Endothelial cell of umbilical vein (primary cell): ENCODE measurements at regions not wholly inside any gene's neighbourhood (a gene's known extent, or its start where the extent isn't known, plus 50 kb on each side); places are given as distances from the start of the nearest gene placed in this dataset.

Source experiments
- BruUV-seq: library from RNA; stranded (reverse); fragments of 400-500 nt; replicated peaks from 2 replicates; lab custom pipeline; 2021; lab: Mats Ljungman, UMichigan
- CTCF ChIA-PET: fragments of 300-600, 350-600 bp; sonication (Branson Sonifier 250); formaldehyde crosslinking; loops from one replicate; lab custom pipeline; 2021; ENCODE audit warnings: antibody characterized with exemption, inconsistent platforms; lab: Charles Lee
- POLR2A ChIA-PET: fragments of 300-600, 350-600 bp; sonication (Branson Sonifier 250); formaldehyde crosslinking; loops from one replicate; lab custom pipeline; 2021; ENCODE audit warnings: antibody characterized with exemption, inconsistent platforms; lab: Charles Lee
- DNase-seq: peaks from one replicate; pipeline ENCODE4 v3.0.0-alpha.2; 2011; ENCODE audit warnings: low read depth, low spot score
- FAIRE-seq: peaks from 2 replicates; lab custom pipeline; 2011; peaks lifted over from hg19 to GRCh38; lab: Jason Lieb, UNC
- H2AFZ ChIP-seq: 2 replicates; pipeline ENCODE4 v1.6.0; 2012; ENCODE audit warnings: low read depth, low read length, control low read depth, inconsistent platforms
- H3K27ac ChIP-seq: 2 replicates; pipeline ENCODE4 v1.5.1; 2011; ENCODE audit warnings: low read depth, mild to moderate bottlenecking, control low read depth, low read length, moderate library complexity; ENCODE audit not compliant: insufficient read depth
- H3K27me3 ChIP-seq, 2 experiments: 2 replicates each; pipeline versions ENCODE4 v1.6.0 to v1.6.1; 2011; ENCODE audit warnings: low read length in 2 of 2, mixed read lengths in 1 of 2; ENCODE audit not compliant: control insufficient read depth in 2 of 2, insufficient read depth in 2 of 2
- H3K36me3 ChIP-seq, 2 experiments: 2 replicates in 1 of 2; 3 replicates in 1 of 2; pipeline ENCODE4 v1.5.1; 2011; ENCODE audit warnings: low read length in 2 of 2, mild to moderate bottlenecking in 1 of 2, moderate library complexity in 1 of 2; ENCODE audit not compliant: control insufficient read depth in 2 of 2, insufficient read depth in 2 of 2; ENCODE audit errors: extremely low read depth in 1 of 2
- H3K4me1 ChIP-seq: 3 replicates; pipeline ENCODE4 v1.5.1; 2011; ENCODE audit warnings: mild to moderate bottlenecking, low read length; ENCODE audit not compliant: control insufficient read depth, insufficient read depth; ENCODE audit errors: extremely low read depth
- H3K4me2 ChIP-seq: 2 replicates; pipeline ENCODE4 v1.6.1; 2011; ENCODE audit warnings: low read length, control low read depth, mixed read lengths; ENCODE audit not compliant: insufficient read depth
- H3K4me3 ChIP-seq, 3 experiments: fragments of 200-600 bp in 1 of 3; sonication (generic), shearing (Covaris generic) in 1 of 3; replicated peaks in 1 of 3; 2 replicates each; pipeline ENCODE4 v1.5.1; 2011 to 2016; ENCODE audit warnings: control low read depth in 3 of 3, low read length in 3 of 3, mild to moderate bottlenecking in 2 of 3, inconsistent platforms in 1 of 3, low read depth in 1 of 3, moderate library complexity in 1 of 3; ENCODE audit not compliant: insufficient read depth in 1 of 3
- H3K79me2 ChIP-seq: 2 replicates; pipeline ENCODE4 v1.6.0; 2012; ENCODE audit warnings: low read length, inconsistent platforms; ENCODE audit not compliant: control insufficient read depth, insufficient read depth
- H3K9ac ChIP-seq: replicated peaks from 2 replicates; pipeline ENCODE3; 2011; ENCODE audit warnings: low read length, control low read depth; ENCODE audit not compliant: insufficient read depth; ENCODE audit errors: extremely low read depth
- H3K9me1 ChIP-seq: replicated peaks from 3 replicates; pipeline ENCODE4 v1.6.0; 2011; ENCODE audit warnings: mild to moderate bottlenecking, low read length; ENCODE audit not compliant: control insufficient read depth, insufficient read depth; ENCODE audit errors: extremely low read depth
- H3K9me3 ChIP-seq: replicated peaks from 2 replicates; pipeline ENCODE4 v1.5.1; 2012; ENCODE audit warnings: low read length, inconsistent platforms; ENCODE audit not compliant: control insufficient read depth, insufficient read depth
- H4K20me1 ChIP-seq: replicated peaks from 2 replicates; pipeline ENCODE3; 2011; ENCODE audit warnings: mild to moderate bottlenecking, low read length; ENCODE audit not compliant: control insufficient read depth, insufficient read depth; ENCODE audit errors: extremely low read depth
- EZH2 ChIP-seq: IDR thresholded peaks from 2 replicates; pipeline ENCODE4 v1.6.1; 2012; ENCODE audit warnings: borderline replicate concordance, low read depth, mild to moderate bottlenecking, moderate library complexity, low read length, inconsistent platforms; ENCODE audit not compliant: severe bottlenecking
- FOS ChIP-seq: IDR thresholded peaks from 2 replicates; pipeline ENCODE4 v1.6.1; 2011; ENCODE audit warnings: mild to moderate bottlenecking, low read length, moderate library complexity, borderline replicate concordance; ENCODE audit not compliant: insufficient read depth
- GATA2 ChIP-seq: IDR thresholded peaks from 2 replicates; pipeline ENCODE4 v1.7.0; 2011; ENCODE audit warnings: low read depth, mild to moderate bottlenecking, moderate library complexity, mixed read lengths, low read length; ENCODE audit not compliant: insufficient read length, insufficient read depth
- JUN ChIP-seq: IDR thresholded peaks from 2 replicates; pipeline ENCODE4 v1.6.1; 2011; ENCODE audit warnings: borderline replicate concordance, low read depth; ENCODE audit not compliant: insufficient read length, insufficient read depth
- MAX ChIP-seq: IDR thresholded peaks from 2 replicates; pipeline ENCODE4 v1.6.1; 2011; ENCODE audit not compliant: insufficient read depth, insufficient read length
- MYC ChIP-seq: IDR thresholded peaks from one replicate; pipeline ENCODE4 v1.6.1; 2011; ENCODE audit warnings: mild to moderate bottlenecking, low read depth, low read length
- POLR2A ChIP-seq: IDR thresholded peaks from 2 replicates; pipeline ENCODE4 v1.6.1; 2012; ENCODE audit warnings: low read depth, mild to moderate bottlenecking, control low read depth, low read length
- POLR2AphosphoS5 ChIP-seq: IDR thresholded peaks from 2 replicates; pipeline ENCODE4 v1.6.1; 2012; ENCODE audit warnings: low read depth, mild to moderate bottlenecking, control low read depth, low read length, moderate library complexity; ENCODE audit not compliant: insufficient read depth
- dilution Hi-C: fragments of 300-500 bp; cut with MboI; formaldehyde crosslinking; loops from one replicate; pipeline ENCODE4 v1.15.0; 2019; ENCODE audit warnings: low sequenced_read_pairs; ENCODE audit not compliant: extremely low pct_ligation_motif_present
- intact Hi-C: fragments of 100-400 bp; cut with micrococcal nuclease; formaldehyde crosslinking; loops from one replicate; pipeline ENCODE4 v1.10.0; 2022
- TF ChIP-seq, protein P1 (sequence below), 2 donors: IDR thresholded peaks; 1 replicate in 1 of 2; 2 replicates in 1 of 2; pipeline ENCODE4 v1.5.1; 2011; ENCODE audit warnings: low read length in 2 of 2, mild to moderate bottlenecking in 2 of 2, moderate library complexity in 2 of 2, control low read depth in 1 of 2, inconsistent platforms in 1 of 2, low read depth in 1 of 2; ENCODE audit not compliant: insufficient read depth in 1 of 2; ENCODE audit errors: extremely low read depth in 1 of 2

DNA sequence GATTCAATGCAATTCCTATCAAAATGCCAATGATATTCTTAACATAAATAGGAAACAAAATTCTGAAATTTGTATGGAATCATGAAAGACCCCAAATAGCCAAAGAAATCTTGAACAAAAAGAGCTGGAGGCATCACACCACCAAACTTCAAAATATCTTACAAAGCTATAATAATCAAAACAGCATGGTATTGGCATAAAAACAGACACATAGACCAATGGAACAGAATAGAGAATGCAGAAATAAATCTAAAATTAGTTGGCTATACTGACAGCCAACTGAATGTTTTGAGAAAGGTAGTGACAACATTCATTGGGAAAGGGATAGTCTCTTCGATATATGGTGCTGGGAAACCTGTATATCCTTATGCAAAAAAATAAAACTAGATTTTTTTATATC, 121.9 kb upstream of the ASCC3 start:
- H3K36me3 ChIP-seq = no peaks in the 10 kb centered on the region
- no peak overlapping the region for H3K4me3 ChIP-seq
- H3K4me1 ChIP-seq = no peaks in the 10 kb centered on the region
- H4K20me1 ChIP-seq = no peaks in the 10 kb centered on the region
- H3K9me1 ChIP-seq = no peaks in the 10 kb centered on the region
- H3K9me3 ChIP-seq = peaks cover 2% of the 10 kb centered on the region
- POLR2A ChIA-PET = no interaction called here
- H3K79me2 ChIP-seq = no peaks in the 10 kb centered on the region
- intact Hi-C loops = no loop called here
- no peak overlapping the region for H3K4me2 ChIP-seq
- H3K27ac ChIP-seq = no peak overlapping the region
- no peaks in the 10 kb centered on the region for H3K27me3 ChIP-seq
- CTCF ChIA-PET = no interaction called here
- no peak for DNase-seq
- no TSS peak for BruUV-seq
- H2AFZ ChIP-seq = no peak overlapping the region
- dilution Hi-C loops = no loop called here
- TF ChIP-seq FOS (no peak), GATA2 (no peak), JUN (no peak), POLR2A (no peak), EZH2 (no peak), POLR2AphosphoS5 (no peak), MAX (no peak), MYC (no peak)
- TF ChIP-seq, protein P1, sequence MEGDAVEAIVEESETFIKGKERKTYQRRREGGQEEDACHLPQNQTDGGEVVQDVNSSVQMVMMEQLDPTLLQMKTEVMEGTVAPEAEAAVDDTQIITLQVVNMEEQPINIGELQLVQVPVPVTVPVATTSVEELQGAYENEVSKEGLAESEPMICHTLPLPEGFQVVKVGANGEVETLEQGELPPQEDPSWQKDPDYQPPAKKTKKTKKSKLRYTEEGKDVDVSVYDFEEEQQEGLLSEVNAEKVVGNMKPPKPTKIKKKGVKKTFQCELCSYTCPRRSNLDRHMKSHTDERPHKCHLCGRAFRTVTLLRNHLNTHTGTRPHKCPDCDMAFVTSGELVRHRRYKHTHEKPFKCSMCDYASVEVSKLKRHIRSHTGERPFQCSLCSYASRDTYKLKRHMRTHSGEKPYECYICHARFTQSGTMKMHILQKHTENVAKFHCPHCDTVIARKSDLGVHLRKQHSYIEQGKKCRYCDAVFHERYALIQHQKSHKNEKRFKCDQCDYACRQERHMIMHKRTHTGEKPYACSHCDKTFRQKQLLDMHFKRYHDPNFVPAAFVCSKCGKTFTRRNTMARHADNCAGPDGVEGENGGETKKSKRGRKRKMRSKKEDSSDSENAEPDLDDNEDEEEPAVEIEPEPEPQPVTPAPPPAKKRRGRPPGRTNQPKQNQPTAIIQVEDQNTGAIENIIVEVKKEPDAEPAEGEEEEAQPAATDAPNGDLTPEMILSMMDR (IDR thresholded peaks at IDR 0.05; ENCODE audit: extremely low read depth in 1 of 2, insufficient read depth in 1 of 2, low read depth in 1 of 2, low read length in 2 of 2) = no peak
- no peak overlapping the region for H3K9ac ChIP-seq
- FAIRE-seq = no peak
